IMR-90 (cell line): ENCODE measurements at regions not wholly inside any gene's neighbourhood (a gene's known extent, or its start where the extent isn't known, plus 50 kb on each side); places are given as distances from the start of the nearest gene placed in this dataset.

Experiments used
- ATAC-seq: fragments of 200-7000 bp; cut with Tn5 transposase; 2 replicates; pipeline ENCODE4 v1.9.1; 2020; ENCODE audit warnings: low read depth, mild to moderate bottlenecking, moderate library complexity
- BruUV-seq: library from RNA; stranded (reverse); fragments of 400-500 nt; replicated peaks from 2 replicates; lab custom pipeline; 2021; lab: Mats Ljungman, UMichigan
- CTCF ChIA-PET: fragments of 300-600 bp; formaldehyde crosslinking; extraction: SDS; loops from one replicate; lab custom pipeline; 2021; ENCODE audit warnings: antibody characterized with exemption; lab: Yijun Ruan, JAX
- POLR2A ChIA-PET: fragments of 300-600 bp; sonication (Branson Sonifier 250); formaldehyde crosslinking; loops from one replicate; lab custom pipeline; 2022; ENCODE audit warnings: antibody characterized with exemption; ENCODE audit not compliant: unreplicated experiment; lab: Charles Lee
- DNase-seq: peaks from one replicate; pipeline ENCODE4 v3.0.0; 2013
- H2AFZ ChIP-seq: replicated peaks from 2 replicates; pipeline ENCODE3; 2013; ENCODE audit warnings: low read length, mild to moderate bottlenecking; ENCODE audit not compliant: poor library complexity
- H2AK5ac ChIP-seq: 2 replicates; pipeline ENCODE4 v1.6.1; 2013; ENCODE audit warnings: low read depth, low read length, inconsistent platforms
- H2AK9ac ChIP-seq: replicated peaks from 2 replicates; pipeline ENCODE3; 2013; ENCODE audit warnings: mild to moderate bottlenecking, low read depth, low read length, moderate library complexity; ENCODE audit not compliant: poor library complexity
- H2BK120ac ChIP-seq: 2 replicates; pipeline ENCODE4 v1.6.1; 2013; ENCODE audit warnings: low read depth, low read length, inconsistent platforms
- H2BK15ac ChIP-seq: 3 replicates; pipeline ENCODE4 v1.6.1; 2013; ENCODE audit warnings: low read depth, low read length, inconsistent platforms
- H2BK20ac ChIP-seq: 2 replicates; pipeline ENCODE4 v1.6.1; 2013; ENCODE audit warnings: low read depth, mild to moderate bottlenecking, inconsistent platforms, low read length, moderate library complexity
- H2BK5ac ChIP-seq: 2 replicates; pipeline ENCODE4 v1.6.1; 2013; ENCODE audit warnings: mild to moderate bottlenecking, low read depth, low read length, inconsistent platforms; ENCODE audit not compliant: poor library complexity, severe bottlenecking
- H3K14ac ChIP-seq: replicated peaks from 2 replicates; pipeline ENCODE4 v1.6.1; 2013; ENCODE audit warnings: low read depth, low read length, inconsistent platforms
- H3K18ac ChIP-seq: 2 replicates; pipeline ENCODE4 v1.6.1; 2013; ENCODE audit warnings: low read depth, low read length, control low read depth
- H3K23ac ChIP-seq: 2 replicates; pipeline ENCODE4 v1.6.1; 2013; ENCODE audit warnings: low read depth, low read length, inconsistent platforms
- H3K27ac ChIP-seq: 2 replicates; pipeline ENCODE4 v1.5.1; 2013; ENCODE audit warnings: mild to moderate bottlenecking, control low read depth, low read length; ENCODE audit not compliant: insufficient read depth
- H3K27me3 ChIP-seq: 2 replicates; pipeline ENCODE4 v1.6.1; 2013; ENCODE audit warnings: low read length; ENCODE audit not compliant: control insufficient read depth, insufficient read depth
- H3K36me3 ChIP-seq: 2 replicates; pipeline ENCODE4 v1.6.1; 2013; ENCODE audit warnings: low read length, mixed read lengths; ENCODE audit not compliant: control insufficient read depth, insufficient read depth
- H3K4ac ChIP-seq: 2 replicates; pipeline ENCODE4 v1.6.1; 2013; ENCODE audit warnings: low read depth, low read length, inconsistent platforms
- H3K4me1 ChIP-seq: 2 replicates; pipeline ENCODE4 v1.6.1; 2013; ENCODE audit warnings: low read length, mixed read lengths; ENCODE audit not compliant: control insufficient read depth, insufficient read depth
- H3K4me2 ChIP-seq: 2 replicates; pipeline ENCODE4 v1.6.1; 2013; ENCODE audit warnings: low read depth, mild to moderate bottlenecking, control low read depth, low read length, moderate library complexity
- H3K4me3 ChIP-seq: 2 replicates; pipeline ENCODE4 v1.5.1; 2013; ENCODE audit warnings: low read depth, mild to moderate bottlenecking, control low read depth, low read length, moderate library complexity; ENCODE audit not compliant: insufficient read depth
- H3K56ac ChIP-seq: 2 replicates; pipeline ENCODE4 v1.6.1; 2013; ENCODE audit warnings: low read length, inconsistent platforms; ENCODE audit not compliant: insufficient read depth; ENCODE audit errors: extremely low read depth
- H3K79me1 ChIP-seq, 2 experiments: 2 replicates each; pipeline ENCODE4 v1.6.1; 2013; ENCODE audit warnings: low read length in 2 of 2, inconsistent platforms in 1 of 2, low read depth in 1 of 2
- H3K9ac ChIP-seq: 2 replicates; pipeline ENCODE4 v1.6.1; 2013; ENCODE audit warnings: low read depth, low read length, control low read depth
- H3K9me1 ChIP-seq: 2 replicates; pipeline ENCODE4 v1.6.1; 2013; ENCODE audit warnings: low read length, inconsistent platforms; ENCODE audit not compliant: insufficient read depth
- H3K9me3 ChIP-seq: 2 replicates; pipeline ENCODE4 v1.6.1; 2013; ENCODE audit warnings: low read length; ENCODE audit not compliant: control insufficient read depth, insufficient read depth
- H4K20me1 ChIP-seq: 2 replicates; pipeline ENCODE4 v1.6.1; 2013; ENCODE audit warnings: low read length, inconsistent platforms; ENCODE audit not compliant: insufficient read depth
- H4K5ac ChIP-seq: 2 replicates; pipeline ENCODE4 v1.6.1; 2013; ENCODE audit warnings: mild to moderate bottlenecking, low read depth, low read length, control low read depth
- H4K8ac ChIP-seq, 2 experiments: 2 replicates each; pipeline ENCODE4 v1.6.1; 2013; ENCODE audit warnings: low read depth in 2 of 2, low read length in 2 of 2, control low read depth in 1 of 2, inconsistent platforms in 1 of 2
- H4K91ac ChIP-seq: 2 replicates; pipeline ENCODE4 v1.6.1; 2013; ENCODE audit warnings: low read depth, low read length, inconsistent platforms; ENCODE audit not compliant: insufficient read depth
- CHD1 ChIP-seq: IDR thresholded peaks from 2 replicates; pipeline ENCODE4 v1.6.1; 2012; ENCODE audit warnings: low read depth, low read length, improper control_type of control experiment
- USF2 ChIP-seq: fragments of 150-350 bp; IDR thresholded peaks from 2 replicates; pipeline ENCODE4 v1.6.1; 2017; ENCODE audit warnings: mild to moderate bottlenecking, antibody characterized with exemption, low read length, low read depth
- WGBS, 2 experiments: methylation state at CpG; one replicate each; pipeline versions ENCODE4 v1.1.5 to v1.1.7; 2013; ENCODE audit warnings: missing lambda C conversion rate in 2 of 2; ENCODE audit not compliant: insufficient read length in 1 of 2; ENCODE audit errors: extremely low coverage in 2 of 2; 5-methylcytosine and 5-hydroxymethylcytosine counted together
- dilution Hi-C: fragments of 300-500 bp; cut with HindIII; formaldehyde crosslinking; loops from one replicate; pipeline ENCODE4 v1.14.3; 2018; ENCODE audit warnings: low sequenced_read_pairs; ENCODE audit not compliant: unreplicated experiment
- in situ Hi-C: fragments of 300-500 bp; cut with MboI; formaldehyde crosslinking; loops from 3 replicates; pipeline ENCODE4 v1.14.3; 2019; ENCODE audit warnings: low sequenced_read_pairs, inconsistent platforms, mixed read lengths
- intact Hi-C: fragments of 100-400 bp; cut with micrococcal nuclease; formaldehyde crosslinking; loops from 2 replicates; pipeline ENCODE4 v1.10.0; 2022

GRCh38 chr4:158046345-158046744 lies 126.5 kb downstream of the GASK1B start:
- H3K27me3 ChIP-seq = no peaks in the 10 kb centered on the region
- H2BK120ac ChIP-seq = no peak overlapping the region
- in situ Hi-C loops (no loop called here), dilution Hi-C loops (no loop called here), intact Hi-C loops (no loop called here)
- H3K9me1 ChIP-seq = no peaks in the 10 kb centered on the region
- peaks cover 3% of the 10 kb centered on the region; the same call in 1 of the 2 replicates for H3K4me1 ChIP-seq
- no peaks in the 10 kb centered on the region for H3K9me3 ChIP-seq
- H3K4me2 ChIP-seq = no peak overlapping the region
- DNase-seq = no peak
- H4K91ac ChIP-seq = no peak overlapping the region
- no peaks in the 10 kb centered on the region for H3K79me1 ChIP-seq
- H2AK9ac ChIP-seq = no peak overlapping the region
- H3K23ac ChIP-seq = no peak overlapping the region
- H3K14ac ChIP-seq = no peak overlapping the region
- no peak overlapping the region for H2BK20ac ChIP-seq
- H3K36me3 ChIP-seq = no peaks in the 10 kb centered on the region
- no peak overlapping the region for H2AFZ ChIP-seq
- H2BK15ac ChIP-seq = no peak overlapping the region
- H3K4me3 ChIP-seq = no peak overlapping the region
- TF ChIP-seq USF2 (no peak), CHD1 (no peak)
- peak overlapping the region; percentile 16; the same call in 1 of the 2 replicates for H3K18ac ChIP-seq
- no peak overlapping the region for H4K8ac ChIP-seq
- CTCF ChIA-PET = no interaction called here
- H3K9ac ChIP-seq = no peak overlapping the region
- no peak overlapping the region for H2BK5ac ChIP-seq
- no CpG with 5 or more reads among the region's 4 CpGs for WGBS, 2 experiments
- H3K4ac ChIP-seq = no peak overlapping the region; the same call in 1 of the 2 replicates
- no peak for ATAC-seq
- no peak overlapping the region for H3K27ac ChIP-seq
- no peak overlapping the region for H3K56ac ChIP-seq
- POLR2A ChIA-PET = no interaction called here
- H4K20me1 ChIP-seq = no peaks in the 10 kb centered on the region
- no peak overlapping the region for H2AK5ac ChIP-seq
- BruUV-seq = no TSS peak
- no peak overlapping the region for H4K5ac ChIP-seq
